ENCODE measurements at regions not wholly inside any gene's neighbourhood (a gene's known extent, or its start where the extent isn't known, plus 50 kb on each side); places are given as distances from the start of the nearest gene placed in this dataset.

DNA sequence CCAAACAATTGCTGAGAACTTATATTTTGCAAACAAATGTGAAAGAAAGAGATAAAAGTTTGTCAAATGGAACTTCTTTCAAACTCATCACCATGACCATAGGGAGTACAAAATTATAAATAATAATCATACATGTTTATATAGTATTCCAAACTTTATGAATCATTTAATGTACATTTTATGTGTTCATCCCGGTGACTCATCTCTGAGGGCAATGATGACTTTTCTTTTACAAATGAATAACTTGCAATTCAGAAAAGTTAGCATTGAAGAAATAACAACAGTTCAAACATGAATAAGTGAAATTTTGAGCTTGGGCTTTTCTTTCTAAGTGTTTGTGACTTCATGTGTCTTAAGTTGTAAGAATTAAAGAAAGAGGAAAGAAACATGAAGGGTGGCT, 66.3 kb upstream of the CDH8 start:
- in situ Hi-C loops (cut with HindIII; ENCODE audit: low pct_unique_long_range_greater_than_20kb, low sequenced_read_pairs): loop anchor here (5.0 kb wide), 1 partner anchor 375 kb away; no protein-coding TSS in a partner anchor
- no peak for DNase-seq (ENCODE audit: low read depth, low spot score)
- BruUV-seq (replicated peaks): no TSS peak
- intact Hi-C loops (cut with micrococcal nuclease; ENCODE audit: unreplicated experiment): no loop called here
- no peak overlapping the region for H3K4me3 ChIP-seq (ENCODE audit: low read depth in 2 of 2, low read length in 2 of 2)
- ATAC-seq: no peak
- H3K27me3 ChIP-seq (ENCODE audit: control insufficient read depth, insufficient read depth, low read length): no peaks in the 10 kb centered on the region
- no peaks in the 10 kb centered on the region for H3K9me3 ChIP-seq (ENCODE audit: control insufficient read depth, insufficient read depth, low read depth, low read length)
- H3K4me1 ChIP-seq (ENCODE audit: control insufficient read depth, insufficient read depth, low read length): no peaks in the 10 kb centered on the region
- H3K36me3 ChIP-seq (ENCODE audit: control insufficient read depth, insufficient read depth, low read length): no peaks in the 10 kb centered on the region
- no peak overlapping the region for H3K27ac ChIP-seq (ENCODE audit: low read length)
- TF ChIP-seq, protein P1, sequence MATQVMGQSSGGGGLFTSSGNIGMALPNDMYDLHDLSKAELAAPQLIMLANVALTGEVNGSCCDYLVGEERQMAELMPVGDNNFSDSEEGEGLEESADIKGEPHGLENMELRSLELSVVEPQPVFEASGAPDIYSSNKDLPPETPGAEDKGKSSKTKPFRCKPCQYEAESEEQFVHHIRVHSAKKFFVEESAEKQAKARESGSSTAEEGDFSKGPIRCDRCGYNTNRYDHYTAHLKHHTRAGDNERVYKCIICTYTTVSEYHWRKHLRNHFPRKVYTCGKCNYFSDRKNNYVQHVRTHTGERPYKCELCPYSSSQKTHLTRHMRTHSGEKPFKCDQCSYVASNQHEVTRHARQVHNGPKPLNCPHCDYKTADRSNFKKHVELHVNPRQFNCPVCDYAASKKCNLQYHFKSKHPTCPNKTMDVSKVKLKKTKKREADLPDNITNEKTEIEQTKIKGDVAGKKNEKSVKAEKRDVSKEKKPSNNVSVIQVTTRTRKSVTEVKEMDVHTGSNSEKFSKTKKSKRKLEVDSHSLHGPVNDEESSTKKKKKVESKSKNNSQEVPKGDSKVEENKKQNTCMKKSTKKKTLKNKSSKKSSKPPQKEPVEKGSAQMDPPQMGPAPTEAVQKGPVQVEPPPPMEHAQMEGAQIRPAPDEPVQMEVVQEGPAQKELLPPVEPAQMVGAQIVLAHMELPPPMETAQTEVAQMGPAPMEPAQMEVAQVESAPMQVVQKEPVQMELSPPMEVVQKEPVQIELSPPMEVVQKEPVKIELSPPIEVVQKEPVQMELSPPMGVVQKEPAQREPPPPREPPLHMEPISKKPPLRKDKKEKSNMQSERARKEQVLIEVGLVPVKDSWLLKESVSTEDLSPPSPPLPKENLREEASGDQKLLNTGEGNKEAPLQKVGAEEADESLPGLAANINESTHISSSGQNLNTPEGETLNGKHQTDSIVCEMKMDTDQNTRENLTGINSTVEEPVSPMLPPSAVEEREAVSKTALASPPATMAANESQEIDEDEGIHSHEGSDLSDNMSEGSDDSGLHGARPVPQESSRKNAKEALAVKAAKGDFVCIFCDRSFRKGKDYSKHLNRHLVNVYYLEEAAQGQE (IDR thresholded peaks at IDR 0.05; ENCODE audit: insufficient read depth in 1 of 2, low read depth in 2 of 2, low read length in 1 of 2): no peak
- TF ChIP-seq POLR2AphosphoS5 (IDR thresholded peaks at IDR 0.05; ENCODE audit: low read depth, low read length): no peak
- TF ChIP-seq TCF7L2 (IDR thresholded peaks at IDR 0.05; ENCODE audit: low read depth, low read length): no peak
- ChIA-PET CTCF (no interaction called here), POLR2A (no interaction called here)

DNA sequence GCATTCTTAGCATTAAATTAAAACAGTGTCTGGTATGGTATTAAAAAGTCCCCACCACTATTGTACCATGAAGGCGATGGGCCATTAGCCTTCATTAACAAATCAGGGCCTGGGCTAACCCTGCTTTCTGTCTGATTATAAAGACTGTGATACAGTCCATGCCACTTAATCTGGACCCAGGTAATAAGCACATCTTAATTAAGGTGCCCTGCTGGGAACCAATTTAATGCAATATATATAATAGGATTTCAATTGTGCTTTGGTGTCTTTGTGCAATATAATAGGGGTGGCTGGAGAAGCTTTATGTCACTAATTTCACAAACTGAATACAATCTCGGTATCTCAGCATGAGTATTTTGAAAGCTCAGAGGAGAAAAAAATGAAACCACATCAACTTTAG, 64.4 kb upstream of the CDH8 start:
- POLR2A ChIA-PET: no interaction called here
- H3K27me3 ChIP-seq (ENCODE audit: control insufficient read depth, insufficient read depth, low read length): no peaks in the 10 kb centered on the region
- no peak for DNase-seq (ENCODE audit: low read depth, low spot score)
- intact Hi-C loops (cut with micrococcal nuclease; ENCODE audit: unreplicated experiment) (no loop called here), in situ Hi-C loops (cut with HindIII; ENCODE audit: low pct_unique_long_range_greater_than_20kb, low sequenced_read_pairs) (loop anchor here (5.0 kb wide), 1 partner anchor 377 kb away; no protein-coding TSS in a partner anchor)
- H3K36me3 ChIP-seq (ENCODE audit: control insufficient read depth, insufficient read depth, low read length): no peaks in the 10 kb centered on the region
- H3K27ac ChIP-seq (ENCODE audit: low read length): no peak overlapping the region
- H3K4me1 ChIP-seq (ENCODE audit: control insufficient read depth, insufficient read depth, low read length): no peaks in the 10 kb centered on the region
- CTCF ChIA-PET: no interaction called here
- H3K9me3 ChIP-seq (ENCODE audit: control insufficient read depth, insufficient read depth, low read depth, low read length): no peaks in the 10 kb centered on the region
- no peak overlapping the region for H3K4me3 ChIP-seq (ENCODE audit: low read depth in 2 of 2, low read length in 2 of 2)
- BruUV-seq (replicated peaks): no TSS peak
- no peak for ATAC-seq
- TF ChIP-seq, protein P1 (IDR thresholded peaks at IDR 0.05; ENCODE audit: insufficient read depth in 1 of 2, low read depth in 2 of 2, low read length in 1 of 2): no peak
- no peak for TF ChIP-seq TCF7L2 (IDR thresholded peaks at IDR 0.05; ENCODE audit: low read depth, low read length)
- no peak for TF ChIP-seq SIN3A (IDR thresholded peaks at IDR 0.05; ENCODE audit: borderline replicate concordance, insufficient read depth, low read depth, low read length)
- TF ChIP-seq, protein P2, sequence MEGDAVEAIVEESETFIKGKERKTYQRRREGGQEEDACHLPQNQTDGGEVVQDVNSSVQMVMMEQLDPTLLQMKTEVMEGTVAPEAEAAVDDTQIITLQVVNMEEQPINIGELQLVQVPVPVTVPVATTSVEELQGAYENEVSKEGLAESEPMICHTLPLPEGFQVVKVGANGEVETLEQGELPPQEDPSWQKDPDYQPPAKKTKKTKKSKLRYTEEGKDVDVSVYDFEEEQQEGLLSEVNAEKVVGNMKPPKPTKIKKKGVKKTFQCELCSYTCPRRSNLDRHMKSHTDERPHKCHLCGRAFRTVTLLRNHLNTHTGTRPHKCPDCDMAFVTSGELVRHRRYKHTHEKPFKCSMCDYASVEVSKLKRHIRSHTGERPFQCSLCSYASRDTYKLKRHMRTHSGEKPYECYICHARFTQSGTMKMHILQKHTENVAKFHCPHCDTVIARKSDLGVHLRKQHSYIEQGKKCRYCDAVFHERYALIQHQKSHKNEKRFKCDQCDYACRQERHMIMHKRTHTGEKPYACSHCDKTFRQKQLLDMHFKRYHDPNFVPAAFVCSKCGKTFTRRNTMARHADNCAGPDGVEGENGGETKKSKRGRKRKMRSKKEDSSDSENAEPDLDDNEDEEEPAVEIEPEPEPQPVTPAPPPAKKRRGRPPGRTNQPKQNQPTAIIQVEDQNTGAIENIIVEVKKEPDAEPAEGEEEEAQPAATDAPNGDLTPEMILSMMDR (IDR thresholded peaks at IDR 0.05): no peak
- TF ChIP-seq POLR2AphosphoS5 (IDR thresholded peaks at IDR 0.05; ENCODE audit: low read depth, low read length): no peak
